Activated naive CD4-positive, alpha-beta T cell treated with anti-CD3 and anti-CD28 coated beads, Interleukin-2, amount 50 U/mL, for 72 hours (primary cell): ENCODE measurements at regions not wholly inside any gene's neighbourhood (a gene's known extent, or its start where the extent isn't known, plus 50 kb on each side); places are given as distances from the start of the nearest gene placed in this dataset.
A peak's percentile ranks its signal among the peaks of the same experiment; 100 is the strongest.

Source experiments
- ATAC-seq, 2 donors: fragments of 150-1000 bp; cut with Tn5 transposase; 2 replicates each; pipeline ENCODE4 v1.10.0; 2021; ENCODE audit warnings: mild to moderate bottlenecking in 2 of 2, moderate library complexity in 2 of 2
- DNase-seq, 2 donors: peaks; one replicate each; pipeline ENCODE4 v3.0.0; 2021 to 2022; ENCODE audit warnings: low spot score in 2 of 2
- H3K27ac Mint-ChIP-seq, 2 donors: one replicate each; pipeline ENCODE4 v1.8.0; 2022; ENCODE audit warnings: mild to moderate bottlenecking in 2 of 2, mixed read lengths in 2 of 2
- H3K36me3 Mint-ChIP-seq, 2 donors: one replicate each; pipeline ENCODE4 v1.8.0; 2022; ENCODE audit warnings: mixed read lengths in 2 of 2
- H3K9me3 Mint-ChIP-seq, 2 donors: one replicate each; pipeline ENCODE4 v1.8.0; 2022; ENCODE audit warnings: mixed read lengths in 2 of 2

GRCh38 chrX:9211269-9211668 is 177.3 kb upstream of the FAM9B start:
- ATAC-seq: no peak

DNA sequence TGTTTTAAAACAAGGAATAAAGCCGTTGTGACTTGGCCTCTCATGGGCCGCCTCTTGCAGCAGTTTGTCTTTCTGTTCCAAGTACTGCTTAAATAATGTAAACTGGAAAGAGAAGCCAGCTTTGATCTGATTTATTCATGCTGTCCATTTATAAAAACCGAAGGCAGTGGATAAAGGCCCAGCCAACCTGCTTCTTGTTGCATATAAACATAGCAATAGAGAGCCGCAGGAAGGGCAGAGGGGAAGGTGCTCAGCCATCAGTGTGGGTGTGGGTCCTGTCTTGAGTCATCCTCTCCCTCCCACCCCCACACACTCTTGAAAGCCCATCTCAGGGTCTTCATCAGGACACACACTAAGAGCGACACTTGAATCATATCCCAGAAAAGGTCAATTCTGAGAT is 187.9 kb upstream of the FAM9B start:
- Mint-ChIP-seq H3K9me3 (peaks cover 0 to 5% of the 10 kb centered on the region in 2 donors), H3K27ac (no peak overlapping the region), H3K36me3 (peaks cover 5 to 6% of the 10 kb centered on the region in 2 donors)
- DNase-seq (no peak), ATAC-seq (no peak)

More at GRCh38 chrX:9211269-9211668, 177.3 kb upstream of the FAM9B start:
- Mint-ChIP-seq H3K27ac (no peak overlapping the region), H3K9me3 (no peaks in the 10 kb centered on the region), H3K36me3 (no peaks in the 10 kb centered on the region)
- DNase-seq: no peak

DNA sequence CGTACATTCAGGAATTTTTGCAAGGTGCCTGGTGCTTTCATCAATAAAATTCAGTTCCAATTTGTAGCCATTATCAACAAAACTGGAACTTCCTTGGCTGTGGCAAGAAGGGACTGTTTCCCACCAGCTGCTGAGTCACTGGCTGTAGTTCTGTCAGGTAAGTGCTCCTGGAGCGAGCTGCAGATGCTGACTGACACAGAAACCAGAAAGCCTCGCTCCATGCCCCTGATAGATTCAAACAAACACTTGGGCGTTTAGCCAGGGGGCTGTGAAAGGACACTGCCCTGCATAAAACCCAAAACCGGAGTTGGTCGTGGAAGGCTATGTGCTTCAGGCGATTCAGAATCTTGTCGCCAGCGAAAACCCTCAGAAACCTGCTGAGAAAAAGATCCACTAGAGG is 188.4 kb upstream of the FAM9B start:
- no peak overlapping the region for H3K27ac Mint-ChIP-seq

GRCh38 chrX:9227276-9227675 is 193.3 kb upstream of the FAM9B start:
- peak in 1 of 2 donors; percentile 40 for ATAC-seq
- peaks cover 0 to 11% of the 10 kb centered on the region in 2 donors for H3K9me3 Mint-ChIP-seq

More for the DNA sequence above, 188.4 kb upstream of the FAM9B start:
- Mint-ChIP-seq H3K36me3 (peaks cover 5 to 6% of the 10 kb centered on the region in 2 donors), H3K9me3 (peaks cover 0 to 5% of the 10 kb centered on the region in 2 donors)
- DNase-seq (no peak), ATAC-seq (no peak)

GRCh38 chrX:9231491-9231890 is 197.6 kb upstream of the FAM9B start:
- Mint-ChIP-seq H3K36me3 (no peaks in the 10 kb centered on the region), H3K27ac (no peak overlapping the region), H3K9me3 (peaks cover 0 to 7% of the 10 kb centered on the region in 2 donors)
- ATAC-seq (peak in 1 of 2 donors; percentile 95), DNase-seq (no peak)

More at GRCh38 chrX:9227276-9227675, 193.3 kb upstream of the FAM9B start:
- Mint-ChIP-seq H3K27ac (no peak overlapping the region), H3K36me3 (peaks cover 5 to 6% of the 10 kb centered on the region in 2 donors)
- DNase-seq: no peak

DNA sequence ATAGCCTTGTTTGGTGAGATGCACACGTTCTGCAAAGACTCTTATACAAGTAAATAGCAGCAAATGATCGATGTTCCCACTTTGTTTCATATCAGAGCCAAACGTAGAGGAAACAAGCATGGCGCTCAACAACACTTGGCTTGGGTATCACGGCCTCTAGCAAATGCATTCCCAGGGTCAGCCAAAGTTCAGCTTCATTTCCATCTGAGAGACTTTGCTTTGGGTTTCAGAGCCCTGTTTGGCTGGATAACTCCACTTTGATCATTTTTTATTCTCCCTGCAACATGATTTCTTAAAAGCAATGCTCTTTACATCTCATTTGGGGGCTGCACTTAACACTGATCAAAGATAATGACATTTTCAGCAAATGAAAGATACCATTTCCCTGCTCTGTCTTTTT is 199.2 kb upstream of the FAM9B start:
- no peaks in the 10 kb centered on the region for H3K36me3 Mint-ChIP-seq
- no peak overlapping the region for H3K27ac Mint-ChIP-seq
- ATAC-seq: no peak
- DNase-seq: no peak
- peaks cover 0 to 7% of the 10 kb centered on the region in 2 donors for H3K9me3 Mint-ChIP-seq

DNA sequence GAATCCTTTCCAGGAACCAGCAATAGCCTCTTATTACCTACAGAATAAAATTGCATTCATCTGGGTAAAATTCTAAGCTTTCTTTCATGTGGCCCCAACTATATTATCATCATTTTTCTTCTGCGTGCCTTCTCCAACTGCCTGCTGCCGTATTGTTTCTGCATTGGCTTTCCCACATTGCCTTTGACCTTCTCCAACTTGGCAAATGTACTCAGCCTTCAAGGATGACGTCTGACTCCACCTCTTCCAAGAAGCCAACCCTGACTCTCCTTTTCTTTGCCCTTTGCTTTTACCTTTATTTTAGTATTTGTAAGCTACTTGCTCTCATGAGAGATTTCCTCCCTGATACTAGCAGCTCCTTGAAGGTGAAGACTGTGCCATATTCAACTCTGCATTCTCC is 200.4 kb upstream of the FAM9B start:
- DNase-seq (no peak), ATAC-seq (no peak)
- Mint-ChIP-seq H3K27ac (no peak overlapping the region), H3K9me3 (peaks cover 0 to 7% of the 10 kb centered on the region in 2 donors), H3K36me3 (no peaks in the 10 kb centered on the region)

DNA sequence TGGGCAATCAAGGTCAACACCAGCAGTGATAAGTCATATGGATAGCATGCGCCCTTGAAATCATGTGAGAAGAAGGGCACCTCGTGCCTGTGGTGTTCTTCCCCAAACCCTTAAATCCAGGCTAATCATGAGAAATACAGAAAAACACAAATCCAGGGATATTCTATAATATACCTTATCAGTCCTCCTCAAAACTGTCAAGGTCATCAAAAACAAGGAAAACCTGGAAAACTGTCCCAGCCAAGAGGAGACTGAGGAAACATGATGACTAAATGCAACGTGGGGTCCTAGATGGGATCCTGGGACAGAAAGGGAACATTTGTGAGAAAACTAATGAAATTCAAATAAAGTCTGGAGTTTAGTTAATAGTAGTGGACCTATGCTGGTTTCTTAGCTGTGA is 201.8 kb upstream of the FAM9B start:
- H3K36me3 Mint-ChIP-seq: no peaks in the 10 kb centered on the region
- ATAC-seq (no peak), DNase-seq (no peak)
- peaks cover 0 to 7% of the 10 kb centered on the region in 2 donors for H3K9me3 Mint-ChIP-seq
- no peak overlapping the region for H3K27ac Mint-ChIP-seq

- ATAC-seq (no peak), DNase-seq (no peak)
- H3K27ac Mint-ChIP-seq: no peak overlapping the region
- H3K36me3 Mint-ChIP-seq: no peaks in the 10 kb centered on the region
- H3K9me3 Mint-ChIP-seq: no peaks in the 10 kb centered on the region
Observed at GRCh38 chrX:9240956-9241355, 207.0 kb upstream of the FAM9B start.

DNA sequence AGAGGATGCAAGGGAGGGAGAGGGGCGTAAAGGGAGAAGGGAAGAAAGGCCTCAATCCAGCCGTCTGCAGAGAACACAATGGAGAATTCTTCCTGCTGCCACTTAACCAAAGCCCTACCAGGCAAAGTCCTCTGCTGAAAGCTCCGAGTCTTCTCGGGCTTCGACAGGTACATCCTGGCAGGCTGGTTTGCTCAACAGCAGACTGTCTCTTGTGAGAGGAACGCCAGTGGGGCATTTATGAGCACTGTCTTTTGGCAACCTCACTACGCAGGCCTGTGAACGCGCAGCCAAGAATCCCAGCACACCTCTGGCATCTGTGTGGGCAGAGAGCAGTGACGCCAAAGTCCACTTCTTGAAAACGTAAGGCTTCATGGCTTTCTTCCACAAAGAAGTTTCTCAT is 207.5 kb upstream of the FAM9B start:
- Mint-ChIP-seq H3K36me3 (no peaks in the 10 kb centered on the region), H3K27ac (no peak overlapping the region), H3K9me3 (no peaks in the 10 kb centered on the region)
- DNase-seq (no peak), ATAC-seq (no peak)

DNA sequence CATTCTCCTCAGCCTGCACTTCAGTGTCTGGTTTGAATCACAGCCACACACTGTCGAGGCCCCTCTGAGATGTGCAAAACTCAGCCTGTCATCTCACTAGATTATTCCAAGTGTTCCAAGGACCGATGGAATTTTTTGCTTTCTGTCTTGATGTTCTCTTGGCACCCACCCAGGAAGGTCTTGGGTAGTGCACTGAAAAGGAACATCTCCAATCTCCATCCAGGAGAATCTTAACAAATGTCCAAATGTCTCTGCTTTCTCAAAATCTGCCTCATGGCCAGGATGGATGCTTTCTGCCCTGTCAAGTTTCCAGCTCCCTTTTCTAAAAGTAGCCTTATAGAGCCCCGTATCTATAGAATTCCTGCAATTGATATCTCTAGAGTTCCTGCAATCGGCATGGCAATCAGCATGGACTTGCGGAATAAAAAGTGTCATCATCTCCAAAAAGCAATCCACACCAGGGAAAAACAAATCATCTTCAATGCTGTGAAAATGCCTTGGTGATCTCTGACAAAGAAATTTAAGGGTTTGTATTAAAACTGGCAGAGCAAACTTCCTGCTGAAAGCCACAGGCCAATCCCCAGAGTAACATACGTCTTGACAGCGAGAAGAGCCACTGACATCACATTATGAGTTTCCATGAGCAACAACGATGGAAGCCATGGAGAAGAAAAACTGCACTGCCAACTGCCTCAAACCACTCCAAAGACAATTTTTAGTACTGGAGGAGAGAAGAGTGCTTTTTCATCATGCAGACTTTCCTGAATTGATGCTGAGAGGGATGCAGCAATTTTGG is 215.3 kb upstream of the FAM9B start:
- DNase-seq (no peak), ATAC-seq (no peak)
- H3K27ac Mint-ChIP-seq: no peak overlapping the region
- no peaks in the 10 kb centered on the region for H3K9me3 Mint-ChIP-seq
- no peaks in the 10 kb centered on the region for H3K36me3 Mint-ChIP-seq

DNA sequence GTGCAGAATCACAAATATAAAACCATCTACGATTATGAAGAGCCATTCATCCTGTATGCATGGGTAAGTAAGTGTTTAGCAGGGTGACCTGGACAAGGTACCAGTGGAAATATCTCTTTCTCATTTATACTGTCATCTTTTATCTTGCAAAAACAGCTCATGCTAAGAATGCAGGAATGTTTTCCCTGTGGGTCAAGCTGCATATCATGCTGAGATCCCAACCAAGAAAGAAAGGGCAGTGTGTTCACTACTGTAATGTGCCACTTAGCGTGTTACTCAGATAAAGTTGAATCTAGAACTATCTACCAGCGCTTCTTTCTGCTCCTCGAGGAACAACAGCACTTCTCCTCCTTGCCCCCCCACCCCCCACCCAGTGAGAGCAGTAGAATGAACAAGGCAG is 212.7 kb upstream of the TBL1X start:
- Mint-ChIP-seq H3K36me3 (no peaks in the 10 kb centered on the region), H3K27ac (no peak overlapping the region), H3K9me3 (no peaks in the 10 kb centered on the region)
- ATAC-seq: no peak
- no peak for DNase-seq

DNA sequence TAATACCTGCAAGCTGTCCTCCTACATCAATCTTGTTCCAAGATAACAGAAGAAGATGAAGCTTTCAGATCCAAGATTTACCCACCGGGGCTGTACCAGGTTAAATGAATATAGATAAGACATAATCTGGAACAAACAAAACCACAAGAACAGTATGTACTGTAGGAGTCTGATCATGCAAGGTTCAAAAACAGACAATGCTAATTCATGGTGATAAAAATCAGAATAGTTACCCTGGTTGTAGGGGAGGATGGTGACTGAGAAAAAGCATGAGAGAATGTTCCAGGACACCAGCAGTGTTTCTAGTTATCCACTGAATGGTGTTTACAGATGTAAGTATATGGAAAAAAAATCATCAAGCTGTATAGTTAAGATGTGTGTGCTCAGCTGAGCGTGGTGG is 211.6 kb upstream of the TBL1X start:
- Mint-ChIP-seq H3K27ac (no peak overlapping the region), H3K36me3 (no peaks in the 10 kb centered on the region), H3K9me3 (no peaks in the 10 kb centered on the region)
- ATAC-seq: no peak
- DNase-seq: no peak

GRCh38 chrX:9257718-9258420 is 207.0 kb upstream of the TBL1X start:
- DNase-seq: no peak
- H3K9me3 Mint-ChIP-seq: peaks cover 11 to 17% of the 10 kb centered on the region in 2 donors
- no peak overlapping the region for H3K27ac Mint-ChIP-seq
- peaks cover 17% of the 10 kb centered on the region in 2 donors for H3K36me3 Mint-ChIP-seq
- peak; percentile 49 to 55 for ATAC-seq

DNA sequence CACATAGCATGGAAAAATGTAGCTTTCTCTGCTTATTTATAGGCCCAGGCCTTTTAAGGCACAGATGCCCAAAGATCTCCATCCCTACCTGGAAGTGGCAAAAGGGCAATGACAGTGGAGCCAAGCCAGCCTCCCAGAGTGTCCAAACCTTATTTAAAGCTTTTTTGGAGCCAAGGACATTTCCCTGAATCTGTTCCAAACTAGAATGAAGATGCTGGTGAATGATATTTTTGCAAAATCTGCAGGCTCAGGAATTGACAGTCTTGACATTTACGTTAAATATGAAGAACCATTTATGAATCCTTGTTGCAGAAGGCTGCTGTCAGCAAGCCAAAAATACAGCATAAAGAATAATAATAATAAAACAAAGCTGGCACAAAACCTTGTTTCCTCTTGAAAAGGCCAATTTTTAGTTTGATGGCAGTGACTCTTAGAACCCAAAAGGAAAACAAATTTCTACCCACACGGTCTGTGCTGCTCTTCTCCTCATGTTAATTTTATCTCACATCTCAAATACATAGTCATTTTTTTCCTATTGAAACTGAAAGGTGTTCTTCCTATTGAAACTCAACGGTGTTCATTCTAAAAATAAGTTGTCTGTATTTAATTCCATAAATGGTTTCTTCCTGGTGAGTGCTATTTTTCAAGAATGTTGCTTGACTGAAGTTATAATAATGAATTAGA is 206.3 kb upstream of the TBL1X start:
- peak in 1 of 2 donors; percentile 64 for ATAC-seq
- H3K36me3 Mint-ChIP-seq: peaks cover 17% of the 10 kb centered on the region in 2 donors
- no peak for DNase-seq
- H3K27ac Mint-ChIP-seq: no peak overlapping the region
- H3K9me3 Mint-ChIP-seq: peaks cover 11 to 17% of the 10 kb centered on the region in 2 donors

GRCh38 chrX:9260603-9261002 is 204.3 kb upstream of the TBL1X start:
- DNase-seq (no peak), ATAC-seq (peak; percentile 34 to 76)
- H3K9me3 Mint-ChIP-seq: peaks cover 11 to 17% of the 10 kb centered on the region in 2 donors
- peaks cover 17% of the 10 kb centered on the region in 2 donors for H3K36me3 Mint-ChIP-seq
- no peak overlapping the region for H3K27ac Mint-ChIP-seq

GRCh38 chrX:9267415-9267814 is 197.4 kb upstream of the TBL1X start:
- Mint-ChIP-seq H3K9me3 (no peaks in the 10 kb centered on the region), H3K36me3 (no peaks in the 10 kb centered on the region), H3K27ac (no peak overlapping the region)
- DNase-seq (no peak), ATAC-seq (no peak)
